IMR-90 (cell line): ENCODE measurements at regions not wholly inside any gene's neighbourhood (a gene's known extent, or its start where the extent isn't known, plus 50 kb on each side); places are given as distances from the start of the nearest gene placed in this dataset.

Experiments used
- ATAC-seq: fragments of 200-7000 bp; cut with Tn5 transposase; 2 replicates; pipeline ENCODE4 v1.9.1; 2020; ENCODE audit warnings: low read depth, mild to moderate bottlenecking, moderate library complexity
- BruUV-seq: library from RNA; stranded (reverse); fragments of 400-500 nt; replicated peaks from 2 replicates; lab custom pipeline; 2021; lab: Mats Ljungman, UMichigan
- CTCF ChIA-PET: fragments of 300-600 bp; formaldehyde crosslinking; extraction: SDS; loops from one replicate; lab custom pipeline; 2021; ENCODE audit warnings: antibody characterized with exemption; lab: Yijun Ruan, JAX
- POLR2A ChIA-PET: fragments of 300-600 bp; sonication (Branson Sonifier 250); formaldehyde crosslinking; loops from one replicate; lab custom pipeline; 2022; ENCODE audit warnings: antibody characterized with exemption; ENCODE audit not compliant: unreplicated experiment; lab: Charles Lee
- DNase-seq: peaks from one replicate; pipeline ENCODE4 v3.0.0; 2013
- H2AFZ ChIP-seq: replicated peaks from 2 replicates; pipeline ENCODE3; 2013; ENCODE audit warnings: low read length, mild to moderate bottlenecking; ENCODE audit not compliant: poor library complexity
- H2AK5ac ChIP-seq: 2 replicates; pipeline ENCODE4 v1.6.1; 2013; ENCODE audit warnings: low read depth, low read length, inconsistent platforms
- H2AK9ac ChIP-seq: replicated peaks from 2 replicates; pipeline ENCODE3; 2013; ENCODE audit warnings: mild to moderate bottlenecking, low read depth, low read length, moderate library complexity; ENCODE audit not compliant: poor library complexity
- H2BK120ac ChIP-seq: 2 replicates; pipeline ENCODE4 v1.6.1; 2013; ENCODE audit warnings: low read depth, low read length, inconsistent platforms
- H2BK15ac ChIP-seq: 3 replicates; pipeline ENCODE4 v1.6.1; 2013; ENCODE audit warnings: low read depth, low read length, inconsistent platforms
- H2BK20ac ChIP-seq: 2 replicates; pipeline ENCODE4 v1.6.1; 2013; ENCODE audit warnings: low read depth, mild to moderate bottlenecking, inconsistent platforms, low read length, moderate library complexity
- H2BK5ac ChIP-seq: 2 replicates; pipeline ENCODE4 v1.6.1; 2013; ENCODE audit warnings: mild to moderate bottlenecking, low read depth, low read length, inconsistent platforms; ENCODE audit not compliant: poor library complexity, severe bottlenecking
- H3K14ac ChIP-seq: replicated peaks from 2 replicates; pipeline ENCODE4 v1.6.1; 2013; ENCODE audit warnings: low read depth, low read length, inconsistent platforms
- H3K18ac ChIP-seq: 2 replicates; pipeline ENCODE4 v1.6.1; 2013; ENCODE audit warnings: low read depth, low read length, control low read depth
- H3K23ac ChIP-seq: 2 replicates; pipeline ENCODE4 v1.6.1; 2013; ENCODE audit warnings: low read depth, low read length, inconsistent platforms
- H3K27ac ChIP-seq: 2 replicates; pipeline ENCODE4 v1.5.1; 2013; ENCODE audit warnings: mild to moderate bottlenecking, control low read depth, low read length; ENCODE audit not compliant: insufficient read depth
- H3K27me3 ChIP-seq: 2 replicates; pipeline ENCODE4 v1.6.1; 2013; ENCODE audit warnings: low read length; ENCODE audit not compliant: control insufficient read depth, insufficient read depth
- H3K36me3 ChIP-seq: 2 replicates; pipeline ENCODE4 v1.6.1; 2013; ENCODE audit warnings: low read length, mixed read lengths; ENCODE audit not compliant: control insufficient read depth, insufficient read depth
- H3K4ac ChIP-seq: 2 replicates; pipeline ENCODE4 v1.6.1; 2013; ENCODE audit warnings: low read depth, low read length, inconsistent platforms
- H3K4me1 ChIP-seq: 2 replicates; pipeline ENCODE4 v1.6.1; 2013; ENCODE audit warnings: low read length, mixed read lengths; ENCODE audit not compliant: control insufficient read depth, insufficient read depth
- H3K4me2 ChIP-seq: 2 replicates; pipeline ENCODE4 v1.6.1; 2013; ENCODE audit warnings: low read depth, mild to moderate bottlenecking, control low read depth, low read length, moderate library complexity
- H3K4me3 ChIP-seq: 2 replicates; pipeline ENCODE4 v1.5.1; 2013; ENCODE audit warnings: low read depth, mild to moderate bottlenecking, control low read depth, low read length, moderate library complexity; ENCODE audit not compliant: insufficient read depth
- H3K56ac ChIP-seq: 2 replicates; pipeline ENCODE4 v1.6.1; 2013; ENCODE audit warnings: low read length, inconsistent platforms; ENCODE audit not compliant: insufficient read depth; ENCODE audit errors: extremely low read depth
- H3K79me1 ChIP-seq, 2 experiments: 2 replicates each; pipeline ENCODE4 v1.6.1; 2013; ENCODE audit warnings: low read length in 2 of 2, inconsistent platforms in 1 of 2, low read depth in 1 of 2
- H3K9ac ChIP-seq: 2 replicates; pipeline ENCODE4 v1.6.1; 2013; ENCODE audit warnings: low read depth, low read length, control low read depth
- H3K9me1 ChIP-seq: 2 replicates; pipeline ENCODE4 v1.6.1; 2013; ENCODE audit warnings: low read length, inconsistent platforms; ENCODE audit not compliant: insufficient read depth
- H3K9me3 ChIP-seq: 2 replicates; pipeline ENCODE4 v1.6.1; 2013; ENCODE audit warnings: low read length; ENCODE audit not compliant: control insufficient read depth, insufficient read depth
- H4K20me1 ChIP-seq: 2 replicates; pipeline ENCODE4 v1.6.1; 2013; ENCODE audit warnings: low read length, inconsistent platforms; ENCODE audit not compliant: insufficient read depth
- H4K5ac ChIP-seq: 2 replicates; pipeline ENCODE4 v1.6.1; 2013; ENCODE audit warnings: mild to moderate bottlenecking, low read depth, low read length, control low read depth
- H4K8ac ChIP-seq, 2 experiments: 2 replicates each; pipeline ENCODE4 v1.6.1; 2013; ENCODE audit warnings: low read depth in 2 of 2, low read length in 2 of 2, control low read depth in 1 of 2, inconsistent platforms in 1 of 2
- H4K91ac ChIP-seq: 2 replicates; pipeline ENCODE4 v1.6.1; 2013; ENCODE audit warnings: low read depth, low read length, inconsistent platforms; ENCODE audit not compliant: insufficient read depth
- BHLHE40 ChIP-seq: fragments of 150-350 bp; IDR thresholded peaks from 2 replicates; pipeline ENCODE4 v1.6.1; 2016; ENCODE audit warnings: mild to moderate bottlenecking, low read depth, low read length
- CEBPB ChIP-seq: IDR thresholded peaks from 2 replicates; pipeline ENCODE4 v1.6.1; 2012; ENCODE audit warnings: low read depth, low read length, improper control_type of control experiment
- CHD1 ChIP-seq: IDR thresholded peaks from 2 replicates; pipeline ENCODE4 v1.6.1; 2012; ENCODE audit warnings: low read depth, low read length, improper control_type of control experiment
- FOS ChIP-seq: fragments of 150-350 bp; IDR thresholded peaks from 2 replicates; pipeline ENCODE4 v1.6.1; 2016; ENCODE audit warnings: low read depth, low read length
- MAFK ChIP-seq: IDR thresholded peaks from 2 replicates; pipeline ENCODE4 v1.6.1; 2012; ENCODE audit warnings: low read depth, low read length, improper control_type of control experiment
- MAZ ChIP-seq: IDR thresholded peaks from 2 replicates; pipeline ENCODE4 v1.6.1; 2012; ENCODE audit warnings: low read depth, mild to moderate bottlenecking, low read length, improper control_type of control experiment, moderate library complexity, borderline replicate concordance
- MXI1 ChIP-seq: IDR thresholded peaks from 2 replicates; pipeline ENCODE4 v1.6.1; 2012; ENCODE audit warnings: low read depth, mild to moderate bottlenecking, low read length, moderate library complexity, borderline replicate concordance
- NFE2L2 ChIP-seq: fragments of 150-350 bp; IDR thresholded peaks from 2 replicates; pipeline ENCODE4 v1.6.1; 2016; ENCODE audit warnings: low read depth, mild to moderate bottlenecking, low read length
- POLR2A ChIP-seq: IDR thresholded peaks from 2 replicates; pipeline ENCODE4 v1.6.1; 2012; ENCODE audit warnings: mild to moderate bottlenecking, low read depth, low read length
- RAD21 ChIP-seq: IDR thresholded peaks from 2 replicates; pipeline ENCODE4 v1.6.1; 2012; ENCODE audit warnings: low read length, improper control_type of control experiment
- RCOR1 ChIP-seq: IDR thresholded peaks from 2 replicates; pipeline ENCODE4 v1.6.1; 2012; ENCODE audit warnings: mild to moderate bottlenecking, low read length, improper control_type of control experiment; ENCODE audit not compliant: insufficient replicate concordance
- RFX5 ChIP-seq: IDR thresholded peaks from 2 replicates; pipeline ENCODE4 v1.8.0; 2012; ENCODE audit warnings: low read depth, mild to moderate bottlenecking, low read length, moderate library complexity
- SMC3 ChIP-seq: fragments of 150-350 bp; IDR thresholded peaks from 2 replicates; pipeline ENCODE4 v1.6.1; 2016; ENCODE audit warnings: low read depth, mild to moderate bottlenecking, antibody characterized with exemption, low read length, moderate library complexity
- WGBS, 2 experiments: methylation state at CpG; one replicate each; pipeline versions ENCODE4 v1.1.5 to v1.1.7; 2013; ENCODE audit warnings: missing lambda C conversion rate in 2 of 2; ENCODE audit not compliant: insufficient read length in 1 of 2; ENCODE audit errors: extremely low coverage in 2 of 2; 5-methylcytosine and 5-hydroxymethylcytosine counted together
- dilution Hi-C: fragments of 300-500 bp; cut with HindIII; formaldehyde crosslinking; loops from one replicate; pipeline ENCODE4 v1.14.3; 2018; ENCODE audit warnings: low sequenced_read_pairs; ENCODE audit not compliant: unreplicated experiment
- in situ Hi-C: fragments of 300-500 bp; cut with MboI; formaldehyde crosslinking; loops from 3 replicates; pipeline ENCODE4 v1.14.3; 2019; ENCODE audit warnings: low sequenced_read_pairs, inconsistent platforms, mixed read lengths
- intact Hi-C: fragments of 100-400 bp; cut with micrococcal nuclease; formaldehyde crosslinking; loops from 2 replicates; pipeline ENCODE4 v1.10.0; 2022
- TF ChIP-seq, protein P1 (sequence below): conservative IDR thresholded peaks from 2 replicates; pipeline ENCODE4 v1.5.1; 2012; ENCODE audit warnings: mild to moderate bottlenecking, low read depth, low read length, improper control_type of control experiment
- TF ChIP-seq, protein P2 (sequence below): fragments of 150-350 bp; IDR thresholded peaks from 2 replicates; pipeline ENCODE4 v1.6.1; 2017; ENCODE audit warnings: mild to moderate bottlenecking, antibody characterized with exemption, low read length, low read depth
- TF ChIP-seq, protein P3 (sequence below): fragments of 150-350 bp; IDR thresholded peaks from 2 replicates; pipeline ENCODE4 v1.6.1; 2016; ENCODE audit warnings: low read depth, mild to moderate bottlenecking, low read length, moderate library complexity, borderline replicate concordance

DNA sequence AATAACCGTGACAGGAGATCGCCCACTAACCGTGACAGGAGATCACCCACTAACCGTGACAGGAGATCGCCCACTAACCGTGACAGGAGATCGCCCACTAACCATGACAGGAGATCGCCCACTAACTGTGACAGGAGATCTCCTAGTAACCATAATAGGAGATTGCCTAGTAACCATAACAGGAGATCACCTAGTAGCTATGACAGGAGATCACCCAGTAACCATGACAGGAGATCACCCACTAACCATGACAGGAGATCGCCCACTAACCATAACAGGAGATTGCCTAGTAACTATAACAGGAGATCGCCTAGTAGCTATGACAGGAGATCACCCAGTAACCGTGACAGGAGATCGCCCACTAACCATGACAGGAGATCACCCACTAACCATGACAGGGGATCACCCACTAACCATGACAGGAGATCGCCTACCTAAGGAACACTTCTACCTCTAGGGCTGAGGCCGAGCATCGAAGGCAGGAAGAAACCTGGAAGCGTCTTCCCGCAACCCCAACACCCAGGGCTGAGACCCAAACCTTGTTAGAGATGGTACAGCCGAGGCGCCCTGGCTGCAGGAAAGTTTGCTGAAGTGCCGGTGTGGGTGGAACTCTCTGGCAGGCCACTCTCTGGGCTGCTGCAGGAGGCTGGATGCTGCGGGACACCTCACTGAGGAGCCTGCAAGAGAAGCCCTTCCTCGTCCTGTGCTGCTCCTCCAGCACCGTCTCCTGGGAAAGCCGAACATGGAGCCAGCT, 67.5 kb upstream of the THY1 start:
- H3K36me3 ChIP-seq: no peaks in the 10 kb centered on the region
- no peak overlapping the region for H3K23ac ChIP-seq
- no TSS peak for BruUV-seq
- intact Hi-C loops: no loop called here
- no peak overlapping the region for H4K5ac ChIP-seq
- H4K8ac ChIP-seq: no peak overlapping the region
- H2BK15ac ChIP-seq: no peak overlapping the region
- H3K56ac ChIP-seq: no peak overlapping the region
- H2BK120ac ChIP-seq: no peak overlapping the region
- H4K20me1 ChIP-seq: no peaks in the 10 kb centered on the region
- H3K9me3 ChIP-seq: no peaks in the 10 kb centered on the region
- no peak overlapping the region for H2AK5ac ChIP-seq
- ATAC-seq (no peak), DNase-seq (no peak)
- no peak overlapping the region for H3K14ac ChIP-seq
- no peak overlapping the region for H3K27ac ChIP-seq
- no peak overlapping the region for H4K91ac ChIP-seq
- H3K4ac ChIP-seq: no peak overlapping the region
- H3K27me3 ChIP-seq: peaks cover 64% of the 10 kb centered on the region
- in situ Hi-C loops: no loop called here
- no peaks in the 10 kb centered on the region for H3K79me1 ChIP-seq
- H3K9ac ChIP-seq: no peak overlapping the region
- no peak overlapping the region for H2BK5ac ChIP-seq
- 0 out of 2 replicates have a peak, but pooled peaks cover 3% of the 10 kb centered on the region for H3K9me1 ChIP-seq
- H3K4me2 ChIP-seq: no peak overlapping the region
- no peak overlapping the region for H3K18ac ChIP-seq
- TF ChIP-seq, protein P1, sequence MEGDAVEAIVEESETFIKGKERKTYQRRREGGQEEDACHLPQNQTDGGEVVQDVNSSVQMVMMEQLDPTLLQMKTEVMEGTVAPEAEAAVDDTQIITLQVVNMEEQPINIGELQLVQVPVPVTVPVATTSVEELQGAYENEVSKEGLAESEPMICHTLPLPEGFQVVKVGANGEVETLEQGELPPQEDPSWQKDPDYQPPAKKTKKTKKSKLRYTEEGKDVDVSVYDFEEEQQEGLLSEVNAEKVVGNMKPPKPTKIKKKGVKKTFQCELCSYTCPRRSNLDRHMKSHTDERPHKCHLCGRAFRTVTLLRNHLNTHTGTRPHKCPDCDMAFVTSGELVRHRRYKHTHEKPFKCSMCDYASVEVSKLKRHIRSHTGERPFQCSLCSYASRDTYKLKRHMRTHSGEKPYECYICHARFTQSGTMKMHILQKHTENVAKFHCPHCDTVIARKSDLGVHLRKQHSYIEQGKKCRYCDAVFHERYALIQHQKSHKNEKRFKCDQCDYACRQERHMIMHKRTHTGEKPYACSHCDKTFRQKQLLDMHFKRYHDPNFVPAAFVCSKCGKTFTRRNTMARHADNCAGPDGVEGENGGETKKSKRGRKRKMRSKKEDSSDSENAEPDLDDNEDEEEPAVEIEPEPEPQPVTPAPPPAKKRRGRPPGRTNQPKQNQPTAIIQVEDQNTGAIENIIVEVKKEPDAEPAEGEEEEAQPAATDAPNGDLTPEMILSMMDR: no peak
- TF ChIP-seq RAD21: no peak
- TF ChIP-seq RCOR1: no peak
- TF ChIP-seq NFE2L2: no peak
- no peak for TF ChIP-seq POLR2A
- TF ChIP-seq, protein P2, sequence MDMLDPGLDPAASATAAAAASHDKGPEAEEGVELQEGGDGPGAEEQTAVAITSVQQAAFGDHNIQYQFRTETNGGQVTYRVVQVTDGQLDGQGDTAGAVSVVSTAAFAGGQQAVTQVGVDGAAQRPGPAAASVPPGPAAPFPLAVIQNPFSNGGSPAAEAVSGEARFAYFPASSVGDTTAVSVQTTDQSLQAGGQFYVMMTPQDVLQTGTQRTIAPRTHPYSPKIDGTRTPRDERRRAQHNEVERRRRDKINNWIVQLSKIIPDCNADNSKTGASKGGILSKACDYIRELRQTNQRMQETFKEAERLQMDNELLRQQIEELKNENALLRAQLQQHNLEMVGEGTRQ: no peak
- TF ChIP-seq CHD1: no peak
- TF ChIP-seq MAZ: no peak
- no peak for TF ChIP-seq BHLHE40
- no peak for TF ChIP-seq MAFK
- no peak for TF ChIP-seq SMC3
- no peak for TF ChIP-seq RFX5
- TF ChIP-seq MXI1: no peak
- TF ChIP-seq FOS: no peak
- TF ChIP-seq, protein P3, sequence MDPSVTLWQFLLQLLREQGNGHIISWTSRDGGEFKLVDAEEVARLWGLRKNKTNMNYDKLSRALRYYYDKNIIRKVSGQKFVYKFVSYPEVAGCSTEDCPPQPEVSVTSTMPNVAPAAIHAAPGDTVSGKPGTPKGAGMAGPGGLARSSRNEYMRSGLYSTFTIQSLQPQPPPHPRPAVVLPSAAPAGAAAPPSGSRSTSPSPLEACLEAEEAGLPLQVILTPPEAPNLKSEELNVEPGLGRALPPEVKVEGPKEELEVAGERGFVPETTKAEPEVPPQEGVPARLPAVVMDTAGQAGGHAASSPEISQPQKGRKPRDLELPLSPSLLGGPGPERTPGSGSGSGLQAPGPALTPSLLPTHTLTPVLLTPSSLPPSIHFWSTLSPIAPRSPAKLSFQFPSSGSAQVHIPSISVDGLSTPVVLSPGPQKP: no peak
- TF ChIP-seq CEBPB: no peak
- no peak overlapping the region for H2BK20ac ChIP-seq
- H3K4me1 ChIP-seq: no peaks in the 10 kb centered on the region
- 77% methylated on average over 6 of the region's 24 CpGs; no CpG with 5 or more reads in 1 of the 2 experiments for WGBS, 2 experiments
- H2AFZ ChIP-seq: no peak overlapping the region
- dilution Hi-C loops: no loop called here
- ChIA-PET CTCF (no interaction called here), POLR2A (no interaction called here)
- H3K4me3 ChIP-seq: no peak overlapping the region
- H2AK9ac ChIP-seq: no peak overlapping the region
